Tibial artery (tissue), 4 donors: ENCODE measurements at regions not wholly inside any gene's neighbourhood (a gene's known extent, or its start where the extent isn't known, plus 50 kb on each side); places are given as distances from the start of the nearest gene placed in this dataset.

Source experiments
- DNase-seq, 2 donors: peaks; one replicate each; pipeline ENCODE4 v3.0.0-alpha.2; 2019
- H3K27ac ChIP-seq, 2 donors: fragments of 200-600 bp; sonication (generic) in 1 of 2; 1 replicate in 1 of 2; 2 replicates in 1 of 2; pipeline ENCODE4 v1.5.1; 2018 to 2019; ENCODE audit warnings: mild to moderate bottlenecking in 1 of 2
- H3K27me3 ChIP-seq, 2 donors: fragments of 200-600 bp; sonication (generic) in 1 of 2; one replicate each; pipeline versions ENCODE4 v1.5.1 to v1.6.0; 2016 to 2019
- H3K36me3 ChIP-seq, 3 donors: fragments of 200-600 bp; sonication (generic) in 2 of 3; one replicate each; pipeline ENCODE4 v1.5.1; 2016 to 2019; ENCODE audit warnings: mild to moderate bottlenecking in 2 of 3
- H3K4me1 ChIP-seq, 4 donors: fragments of 200-600 bp; sonication (generic) in 2 of 4; 1 replicate in 3 of 4; 2 replicates in 1 of 4; pipeline ENCODE4 v1.5.1; 2016 to 2019
- H3K4me3 ChIP-seq, 2 donors: fragments of 200-600 bp; sonication (generic) in 1 of 2; 1 replicate in 1 of 2; 2 replicates in 1 of 2; pipeline ENCODE4 v1.5.1; 2018 to 2019; ENCODE audit warnings: mild to moderate bottlenecking in 2 of 2
- H3K9me3 ChIP-seq, 3 donors: fragments of 200-600 bp; sonication (generic) in 1 of 3; one replicate each; pipeline ENCODE4 v1.5.1; 2016 to 2019
- CTCF ChIP-seq, 2 experiments: fragments of 200-600 bp in 1 of 2; fragments of 450-650 bp in 1 of 2; IDR thresholded peaks; one replicate each; pipeline ENCODE4 v1.5.1; 2017 to 2019; ENCODE audit warnings: antibody characterized with exemption in 2 of 2, mild to moderate bottlenecking in 1 of 2, moderate library complexity in 1 of 2
- intact Hi-C: fragments of 100-400 bp; cut with DNase I; formaldehyde crosslinking; loops from one replicate; pipeline ENCODE4 v1.15.0; 2023; ENCODE audit warnings: low total_unique reads

- TF ChIP-seq CTCF (IDR thresholded peaks at IDR 0.05) = no peak
Observed at GRCh38 chr21:16608209-16608830, 878.5 kb downstream of the USP25 start.

GRCh38 chr21:16619281-16619680, 889.5 kb downstream of the USP25 start:
- Histone ChIP-seq H3K9me3 (no peaks in the 10 kb centered on the region), H3K4me1 (no peaks in the 10 kb centered on the region), H3K36me3 (peaks cover 0 to 2% (median 0%) of the 10 kb centered on the region in 3 donors), H3K27ac (no peak overlapping the region), H3K4me3 (no peak overlapping the region), H3K27me3 (no peaks in the 10 kb centered on the region)
- no peak for TF ChIP-seq CTCF (IDR thresholded peaks at IDR 0.05)
- intact Hi-C loops = no loop called here
- no peak for DNase-seq

More at GRCh38 chr21:16608209-16608830, 878.5 kb downstream of the USP25 start:
- Histone ChIP-seq H3K27me3 (no peaks in the 10 kb centered on the region), H3K9me3 (no peaks in the 10 kb centered on the region), H3K4me1 (no peaks in the 10 kb centered on the region), H3K27ac (no peak overlapping the region), H3K4me3 (no peak overlapping the region), H3K36me3 (peaks cover 0 to 2% (median 0%) of the 10 kb centered on the region in 3 donors)
- intact Hi-C loops = no loop called here
- no peak for DNase-seq

GRCh38 chr21:16620786-16621320, 891.1 kb downstream of the USP25 start:
- no peaks in the 10 kb centered on the region for H3K9me3 ChIP-seq
- no peaks in the 10 kb centered on the region for H3K36me3 ChIP-seq
- no peaks in the 10 kb centered on the region for H3K27me3 ChIP-seq
- intact Hi-C loops = no loop called here
- DNase-seq = no peak
- no peaks in the 10 kb centered on the region for H3K4me1 ChIP-seq
- no peak for TF ChIP-seq CTCF (IDR thresholded peaks at IDR 0.05)
- H3K4me3 ChIP-seq = no peak overlapping the region
- no peak overlapping the region for H3K27ac ChIP-seq

GRCh38 chr21:16624479-16625118, 888.2 kb upstream of the CXADR start:
- DNase-seq = no peak
- H3K27me3 ChIP-seq = no peaks in the 10 kb centered on the region
- no peaks in the 10 kb centered on the region for H3K9me3 ChIP-seq
- no peak for TF ChIP-seq CTCF (IDR thresholded peaks at IDR 0.05)
- no peaks in the 10 kb centered on the region for H3K4me1 ChIP-seq
- no peak overlapping the region for H3K4me3 ChIP-seq
- intact Hi-C loops = no loop called here
- no peak overlapping the region for H3K27ac ChIP-seq
- peaks cover 0 to 5% (median 5%) of the 10 kb centered on the region in 3 donors for H3K36me3 ChIP-seq

GRCh38 chr21:16625491-16625890, 887.4 kb upstream of the CXADR start:
- TF ChIP-seq CTCF (IDR thresholded peaks at IDR 0.05) = no peak
- intact Hi-C loops = no loop called here
- no peak overlapping the region for H3K27ac ChIP-seq
- no peak overlapping the region for H3K4me3 ChIP-seq
- no peaks in the 10 kb centered on the region for H3K27me3 ChIP-seq
- no peak for DNase-seq
- no peaks in the 10 kb centered on the region for H3K9me3 ChIP-seq
- H3K36me3 ChIP-seq = peaks cover 0 to 5% (median 5%) of the 10 kb centered on the region in 3 donors
- no peaks in the 10 kb centered on the region for H3K4me1 ChIP-seq
